Right lobe of liver (tissue), 4 donors: ENCODE measurements at regions not wholly inside any gene's neighbourhood (a gene's known extent, or its start where the extent isn't known, plus 50 kb on each side); places are given as distances from the start of the nearest gene placed in this dataset.

Source experiments
- CTCF ChIP-seq, 4 donors: fragments of 200-600 bp in 3 of 4; fragments of 450-650 bp in 1 of 4; IDR thresholded peaks; one replicate each; pipeline versions ENCODE4 v1.5.1 to v1.8.0; 2016 to 2022; ENCODE audit warnings: antibody characterized with exemption in 4 of 4, mild to moderate bottlenecking in 2 of 4
- POLR2A ChIP-seq: fragments of 450-650 bp; IDR thresholded peaks from one replicate; pipeline ENCODE4 v1.6.1; 2017; ENCODE audit warnings: antibody characterized with exemption, mild to moderate bottlenecking
- donor health status: DM: no; HTN: no; CAD: no.
- donor health status: DM: no; HTN: no; CAD: no.
- donor health status: DM: no; HTN: yes; CAD: no.

GRCh38 chr12:93245543-93245942 is 132.2 kb upstream of the NUDT4 start:
- no peak for TF ChIP-seq POLR2A
- TF ChIP-seq CTCF (IDR thresholded peaks at IDR 0.05): no peak
